ENCODE measurements at regions not wholly inside any gene's neighbourhood (a gene's known extent, or its start where the extent isn't known, plus 50 kb on each side); places are given as distances from the start of the nearest gene placed in this dataset.

- TF ChIP-seq PBX3 (IDR thresholded peaks at IDR 0.05): no peak
- no peak for TF ChIP-seq TP53 (CRISPR knock-in tag; IDR thresholded peaks at IDR 0.05)
- TF ChIP-seq EP300 (IDR thresholded peaks at IDR 0.05): no peak
- no peak for TF ChIP-seq POLR2A (IDR thresholded peaks at IDR 0.05; ENCODE audit: low read length)
- TF ChIP-seq SMC3 (IDR thresholded peaks at IDR 0.05): no peak
- no peak for TF ChIP-seq CTCF (IDR thresholded peaks at IDR 0.05)
- TF ChIP-seq NPAS2 (CRISPR knock-in tag; IDR thresholded peaks at IDR 0.05; ENCODE audit: borderline replicate concordance): no peak
- TF ChIP-seq HDAC2 (IDR thresholded peaks at IDR 0.05): no peak
- TF ChIP-seq RFX5 (IDR thresholded peaks at IDR 0.05): no peak
- TF ChIP-seq CBX8 (IDR thresholded peaks at IDR 0.05): no peak
Observed at GRCh38 chr13:37273836-37274235, 168.4 kb upstream of the CSNK1A1L start.
